Esophagus squamous epithelium (tissue), 5 donors: ENCODE measurements at regions not wholly inside any gene's neighbourhood (a gene's known extent, or its start where the extent isn't known, plus 50 kb on each side); places are given as distances from the start of the nearest gene placed in this dataset.

Experiments
- DNase-seq: peaks from one replicate; lab custom pipeline; 2025; lab: John Stamatoyannopoulos, UW
- H3K27ac ChIP-seq, 4 donors: fragments of 200-600 bp; sonication (generic); one replicate each; pipeline ENCODE4 v1.5.1; 2016 to 2019; ENCODE audit warnings: mild to moderate bottlenecking in 1 of 4
- H3K27me3 ChIP-seq, 4 donors: fragments of 200-600 bp; sonication (generic); 1 replicate in 3 of 4; 2 replicates in 1 of 4; pipeline versions ENCODE4 v1.5.1 to v1.6.0; 2017 to 2021; ENCODE audit warnings: antibody characterized with exemption in 1 of 4
- H3K36me3 ChIP-seq, 3 donors: fragments of 200-600 bp; sonication (generic); one replicate each; pipeline ENCODE4 v1.5.1; 2016 to 2019
- H3K4me1 ChIP-seq, 3 donors: fragments of 200-600 bp; sonication (generic); one replicate each; pipeline ENCODE4 v1.5.1; 2017 to 2019
- H3K4me3 ChIP-seq, 4 donors: fragments of 200-600 bp; sonication (generic); 1 replicate in 3 of 4; 2 replicates in 1 of 4; pipeline ENCODE4 v1.5.1; 2016 to 2019; ENCODE audit warnings: mild to moderate bottlenecking in 2 of 4, moderate library complexity in 1 of 4
- H3K9me3 ChIP-seq, 3 donors: fragments of 200-600 bp; sonication (generic); one replicate each; pipeline ENCODE4 v1.5.1; 2016 to 2019
- CTCF ChIP-seq, 6 experiments: fragments of 450-650 bp in 4 of 6; fragments of 200-600 bp in 2 of 6; sonication (generic) in 2 of 6; IDR thresholded peaks; one replicate each; pipeline ENCODE4 v1.5.1; 2016 to 2019; ENCODE audit warnings: antibody characterized with exemption in 6 of 6, mild to moderate bottlenecking in 4 of 6, moderate library complexity in 4 of 6
- POLR2A ChIP-seq, 4 donors: fragments of 450-650 bp; IDR thresholded peaks; one replicate each; pipeline ENCODE4 v1.6.1; 2017; ENCODE audit warnings: antibody characterized with exemption in 4 of 4, mild to moderate bottlenecking in 4 of 4, moderate library complexity in 3 of 4
- WGBS, 2 donors: methylation state at CpG; one replicate each; pipeline ENCODE4 v1.1.5; 2018; 5-methylcytosine and 5-hydroxymethylcytosine counted together
- intact Hi-C: fragments of 100-400 bp; cut with DNase I; formaldehyde crosslinking; loops from one replicate; pipeline ENCODE4 v1.15.0; 2022
- donor health status: DM: yes; HTN: yes; CAD: no.

DNA sequence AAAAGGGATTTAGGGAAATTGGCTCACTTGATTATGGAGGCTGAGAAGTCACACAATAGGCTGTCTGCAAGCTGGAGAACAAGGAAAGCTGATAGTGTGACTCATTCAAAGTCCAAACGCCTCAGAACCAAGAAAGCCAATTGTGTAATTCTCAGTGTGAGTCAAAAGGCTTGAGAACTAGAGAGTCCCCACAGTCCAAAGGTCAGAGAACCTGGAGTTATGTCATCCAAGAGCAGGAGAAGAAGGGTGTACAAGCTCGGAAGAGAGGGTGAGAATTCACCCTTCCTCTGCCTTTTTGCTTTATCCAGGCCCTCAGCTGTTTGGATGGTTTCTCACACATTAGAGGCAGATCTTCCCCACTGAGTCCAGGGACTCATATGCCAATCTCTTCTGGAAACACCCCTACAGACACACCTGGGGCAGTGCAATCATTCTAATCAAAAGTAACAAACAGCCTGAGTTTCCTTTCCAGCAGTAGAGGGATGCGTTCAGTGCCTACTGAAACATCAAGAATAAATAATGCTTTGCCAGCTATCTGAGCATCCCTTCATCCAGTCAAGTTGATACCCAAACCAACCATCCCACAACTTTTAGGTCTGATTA lies 271.5 kb downstream of the SATB1 start:
- peaks cover 0 to 8% (median 0%) of the 10 kb centered on the region in 3 donors for H3K4me1 ChIP-seq

GRCh38 chr3:18151199-18151598 lies 273.9 kb downstream of the SATB1 start:
- DNase-seq, result no peak
- no peak overlapping the region for H3K4me3 ChIP-seq
- intact Hi-C loops, result no loop called here
- H3K4me1 ChIP-seq, result peaks cover 0 to 8% (median 0%) of the 10 kb centered on the region in 3 donors
- no peaks in the 10 kb centered on the region for H3K27me3 ChIP-seq
- H3K36me3 ChIP-seq, result no peaks in the 10 kb centered on the region
- H3K27ac ChIP-seq, result no peak overlapping the region
- 84 to 91% methylated on average over 3 of the region's 3 CpGs for WGBS, 2 donors
- no peaks in the 10 kb centered on the region for H3K9me3 ChIP-seq
- TF ChIP-seq CTCF (IDR thresholded peaks at IDR 0.05), result no peak
- TF ChIP-seq POLR2A (IDR thresholded peaks at IDR 0.05), result no peak

More for the DNA sequence above, 271.5 kb downstream of the SATB1 start:
- no peak for DNase-seq
- intact Hi-C loops, result no loop called here
- Histone ChIP-seq H3K27ac (no peak overlapping the region), H3K36me3 (no peaks in the 10 kb centered on the region), H3K4me3 (no peak overlapping the region), H3K9me3 (no peaks in the 10 kb centered on the region), H3K27me3 (no peaks in the 10 kb centered on the region)
- WGBS, 2 donors, result 35 to 37% methylated on average over 3 of the region's 3 CpGs
- TF ChIP-seq CTCF (IDR thresholded peaks at IDR 0.05) (no peak), POLR2A (IDR thresholded peaks at IDR 0.05) (no peak)

- Histone ChIP-seq H3K27me3 (no peaks in the 10 kb centered on the region), H3K9me3 (no peaks in the 10 kb centered on the region), H3K4me1 (peaks cover 0 to 8% (median 0%) of the 10 kb centered on the region in 3 donors), H3K36me3 (no peaks in the 10 kb centered on the region), H3K27ac (no peak overlapping the region), H3K4me3 (no peak overlapping the region)
- intact Hi-C loops, result no loop called here
- DNase-seq, result no peak
- 85 to 90% methylated on average over 3 to 4 of the region's 4 CpGs for WGBS, 2 donors
- no peak for TF ChIP-seq CTCF (IDR thresholded peaks at IDR 0.05)
- TF ChIP-seq POLR2A (IDR thresholded peaks at IDR 0.05), result no peak
These were observed 275.2 kb downstream of the SATB1 start for GRCh38 chr3:18149935-18150334.

- intact Hi-C loops, result no loop called here
- H3K27ac ChIP-seq, result no peak overlapping the region
- no peaks in the 10 kb centered on the region for H3K27me3 ChIP-seq
- H3K36me3 ChIP-seq, result no peaks in the 10 kb centered on the region
- WGBS, 2 donors, result 85 to 90% methylated on average over 2 of the region's 2 CpGs
- H3K4me3 ChIP-seq, result no peak overlapping the region
- TF ChIP-seq POLR2A (IDR thresholded peaks at IDR 0.05) (no peak), CTCF (IDR thresholded peaks at IDR 0.05) (no peak)
- peaks cover 0 to 8% (median 0%) of the 10 kb centered on the region in 3 donors for H3K4me1 ChIP-seq
- DNase-seq, result no peak
- H3K9me3 ChIP-seq, result no peaks in the 10 kb centered on the region
These were observed 275.8 kb downstream of the SATB1 start for GRCh38 chr3:18149386-18149785.

DNA sequence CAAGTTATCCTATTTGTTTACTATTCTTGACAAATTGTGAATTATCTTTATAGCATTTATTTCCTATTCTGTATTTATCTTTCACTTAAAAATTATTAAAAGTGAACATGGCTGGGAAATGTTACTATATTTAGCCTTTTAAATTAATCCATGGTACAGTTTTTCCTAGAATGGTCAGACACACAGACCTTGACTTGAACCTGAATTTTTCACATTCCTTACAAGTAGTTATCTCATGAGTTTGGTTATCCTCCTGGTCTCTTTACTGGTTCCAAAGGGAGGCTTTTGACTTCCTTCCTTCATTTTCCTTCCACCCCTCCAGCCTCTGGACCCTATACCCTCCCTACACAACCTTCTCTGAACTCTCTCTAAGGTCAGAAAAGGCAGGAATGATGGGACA lies 280.6 kb downstream of the SATB1 start:
- intact Hi-C loops, result no loop called here
- no peak for TF ChIP-seq CTCF (IDR thresholded peaks at IDR 0.05)
- TF ChIP-seq POLR2A (IDR thresholded peaks at IDR 0.05), result no peak
- H3K9me3 ChIP-seq, result no peaks in the 10 kb centered on the region
- H3K27ac ChIP-seq, result no peak overlapping the region
- no peak overlapping the region for H3K4me3 ChIP-seq
- no peaks in the 10 kb centered on the region for H3K4me1 ChIP-seq
- no peak for DNase-seq
- no peaks in the 10 kb centered on the region for H3K36me3 ChIP-seq
- no peaks in the 10 kb centered on the region for H3K27me3 ChIP-seq
